ENCODE measurements at regions not wholly inside any gene's neighbourhood (a gene's known extent, or its start where the extent isn't known, plus 50 kb on each side); places are given as distances from the start of the nearest gene placed in this dataset.

DNA sequence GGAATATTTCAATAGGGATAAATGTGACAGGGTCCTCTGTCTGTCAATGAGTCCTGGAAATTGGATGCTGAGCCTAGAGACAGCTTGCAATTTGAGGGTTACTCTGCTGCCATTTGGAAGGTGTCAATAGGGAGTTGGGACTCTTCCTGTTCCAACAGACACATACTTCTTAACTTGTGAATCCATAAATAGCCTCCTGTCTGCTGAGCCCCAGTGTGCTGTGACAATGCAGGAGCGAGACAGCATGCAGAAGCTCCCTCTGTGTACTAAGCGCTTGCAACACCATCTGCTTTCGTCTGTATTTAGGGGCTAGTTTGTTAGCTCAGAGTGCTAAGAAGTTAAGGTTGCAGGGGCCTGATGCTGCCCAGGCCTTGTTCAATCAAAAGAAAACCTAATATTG, 58.5 kb upstream of the GPR12 start:
- no peak for DNase-seq (ENCODE audit: low read depth)
- no peaks in the 10 kb centered on the region for H3K36me3 ChIP-seq (ENCODE audit: control insufficient read depth, insufficient read depth, low read length)
- TF ChIP-seq, protein P1, sequence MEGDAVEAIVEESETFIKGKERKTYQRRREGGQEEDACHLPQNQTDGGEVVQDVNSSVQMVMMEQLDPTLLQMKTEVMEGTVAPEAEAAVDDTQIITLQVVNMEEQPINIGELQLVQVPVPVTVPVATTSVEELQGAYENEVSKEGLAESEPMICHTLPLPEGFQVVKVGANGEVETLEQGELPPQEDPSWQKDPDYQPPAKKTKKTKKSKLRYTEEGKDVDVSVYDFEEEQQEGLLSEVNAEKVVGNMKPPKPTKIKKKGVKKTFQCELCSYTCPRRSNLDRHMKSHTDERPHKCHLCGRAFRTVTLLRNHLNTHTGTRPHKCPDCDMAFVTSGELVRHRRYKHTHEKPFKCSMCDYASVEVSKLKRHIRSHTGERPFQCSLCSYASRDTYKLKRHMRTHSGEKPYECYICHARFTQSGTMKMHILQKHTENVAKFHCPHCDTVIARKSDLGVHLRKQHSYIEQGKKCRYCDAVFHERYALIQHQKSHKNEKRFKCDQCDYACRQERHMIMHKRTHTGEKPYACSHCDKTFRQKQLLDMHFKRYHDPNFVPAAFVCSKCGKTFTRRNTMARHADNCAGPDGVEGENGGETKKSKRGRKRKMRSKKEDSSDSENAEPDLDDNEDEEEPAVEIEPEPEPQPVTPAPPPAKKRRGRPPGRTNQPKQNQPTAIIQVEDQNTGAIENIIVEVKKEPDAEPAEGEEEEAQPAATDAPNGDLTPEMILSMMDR (IDR thresholded peaks at IDR 0.05; ENCODE audit: insufficient read depth, low read length, poor library complexity, severe bottlenecking), result no peak
- H3K27me3 ChIP-seq (ENCODE audit: control insufficient read depth, insufficient read depth, low read length), result peaks cover 2% of the 10 kb centered on the region
- no peak overlapping the region for H3K4me3 ChIP-seq (ENCODE audit: low read depth, low read length)

DNA sequence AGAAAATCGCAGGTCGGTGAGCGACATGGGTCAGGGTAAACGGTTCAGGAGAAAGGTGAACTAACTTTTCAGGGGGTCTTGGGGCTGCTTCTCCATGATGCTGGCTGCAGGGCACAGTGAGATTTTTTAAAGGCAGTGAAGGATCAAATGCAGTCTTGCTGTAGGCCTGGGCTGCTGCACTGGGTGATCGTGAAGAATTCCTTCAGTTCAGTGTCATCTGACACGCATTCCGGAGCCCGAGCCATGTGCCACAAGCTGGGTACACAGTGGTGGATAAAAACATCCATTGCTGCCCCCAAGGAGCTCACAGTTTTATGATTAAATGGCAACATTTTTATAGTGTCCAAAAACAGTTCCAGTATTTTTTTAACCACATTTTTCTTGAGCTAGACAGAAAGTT, 56.3 kb upstream of the GPR12 start:
- H3K36me3 ChIP-seq (ENCODE audit: control insufficient read depth, insufficient read depth, low read length), result no peaks in the 10 kb centered on the region
- peaks cover 2% of the 10 kb centered on the region for H3K27me3 ChIP-seq (ENCODE audit: control insufficient read depth, insufficient read depth, low read length)
- TF ChIP-seq, protein P1 (IDR thresholded peaks at IDR 0.05; ENCODE audit: insufficient read depth, low read length, poor library complexity, severe bottlenecking), result no peak
- DNase-seq (ENCODE audit: low read depth), result no peak
- H3K4me3 ChIP-seq (ENCODE audit: low read depth, low read length), result no peak overlapping the region

DNA sequence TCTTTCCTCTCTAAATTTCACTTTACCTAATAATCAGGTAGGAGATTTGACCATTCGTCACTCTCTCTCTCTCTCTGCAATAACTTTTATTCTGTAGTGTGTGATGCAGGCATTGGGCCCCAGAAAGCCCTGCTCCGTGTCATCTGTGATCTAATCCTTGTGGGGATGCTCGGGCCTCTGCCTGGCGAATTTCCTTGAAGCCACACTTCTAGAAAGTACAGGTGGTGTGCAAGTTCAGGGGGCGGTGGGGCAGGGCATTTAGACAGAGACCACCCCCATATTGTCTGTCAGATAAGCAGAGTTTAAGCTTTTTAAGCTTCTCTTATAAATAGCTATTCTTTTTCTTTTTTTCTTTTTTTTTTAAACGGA, 53.4 kb upstream of the GPR12 start:
- TF ChIP-seq, protein P1 (IDR thresholded peaks at IDR 0.05; ENCODE audit: insufficient read depth, low read length, poor library complexity, severe bottlenecking), result no peak
- no peak overlapping the region for H3K4me3 ChIP-seq (ENCODE audit: low read depth, low read length)
- DNase-seq (ENCODE audit: low read depth), result no peak
- H3K27me3 ChIP-seq (ENCODE audit: control insufficient read depth, insufficient read depth, low read length), result peaks cover 7% of the 10 kb centered on the region
- no peaks in the 10 kb centered on the region for H3K36me3 ChIP-seq (ENCODE audit: control insufficient read depth, insufficient read depth, low read length)

DNA sequence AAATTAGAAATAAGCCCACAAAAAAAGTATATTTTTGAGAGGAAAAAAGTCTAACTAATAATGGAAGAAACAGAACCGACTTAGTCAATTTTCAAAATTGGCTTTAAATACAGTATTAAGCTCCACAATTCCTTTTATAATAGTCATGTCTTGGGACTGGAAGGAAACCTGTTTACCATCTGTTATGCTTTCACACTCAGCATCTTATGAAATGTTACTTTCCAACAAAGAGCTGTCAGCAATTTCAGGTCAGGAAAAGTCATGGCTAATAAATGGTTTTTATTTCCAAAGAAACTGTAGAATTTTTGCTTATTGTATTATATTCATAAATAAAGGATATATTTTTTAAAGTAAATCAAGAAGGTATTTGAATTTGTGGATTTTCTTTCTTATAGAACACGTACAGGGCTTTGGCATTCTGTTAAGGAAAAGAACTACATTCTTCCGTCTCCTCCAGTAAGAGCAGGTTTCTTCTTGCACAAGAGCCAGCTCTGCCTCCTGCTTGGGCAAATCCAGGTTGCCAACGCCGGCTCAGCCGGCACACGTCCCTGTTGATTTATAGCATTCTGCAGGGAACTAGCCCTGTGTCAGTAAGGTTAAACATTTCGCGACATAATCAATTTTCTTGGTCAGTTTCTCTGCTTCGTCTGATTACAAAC, 52.9 kb upstream of the GPR12 start:
- no peak overlapping the region for H3K4me3 ChIP-seq (ENCODE audit: low read depth, low read length)
- TF ChIP-seq, protein P1 (IDR thresholded peaks at IDR 0.05; ENCODE audit: insufficient read depth, low read length, poor library complexity, severe bottlenecking), result no peak
- no peak for DNase-seq (ENCODE audit: low read depth)
- H3K27me3 ChIP-seq (ENCODE audit: control insufficient read depth, insufficient read depth, low read length), result peaks cover 7% of the 10 kb centered on the region
- no peaks in the 10 kb centered on the region for H3K36me3 ChIP-seq (ENCODE audit: control insufficient read depth, insufficient read depth, low read length)

DNA sequence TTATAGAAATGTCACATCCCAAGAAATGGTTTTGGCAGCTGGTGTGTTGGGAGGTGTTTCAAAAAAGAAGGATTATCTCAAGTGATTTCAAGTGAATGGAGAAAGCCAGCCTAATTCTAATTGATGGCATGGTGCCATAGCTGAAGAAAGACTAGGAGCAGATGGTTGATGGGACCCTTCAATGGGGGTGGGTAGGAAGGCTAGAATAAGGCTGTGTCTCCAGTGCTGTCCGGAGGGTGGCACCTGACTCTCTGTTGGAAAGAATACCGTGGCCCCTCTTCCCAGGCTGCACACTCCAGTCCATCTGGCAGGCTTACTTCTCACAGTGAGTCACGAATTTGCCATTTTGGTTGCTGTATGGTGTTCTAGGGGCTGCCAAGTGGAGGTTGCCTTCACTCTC, 51.0 kb upstream of the GPR12 start:
- Histone ChIP-seq H3K36me3 (ENCODE audit: control insufficient read depth, insufficient read depth, low read length) (no peaks in the 10 kb centered on the region), H3K27me3 (ENCODE audit: control insufficient read depth, insufficient read depth, low read length) (peaks cover 7% of the 10 kb centered on the region), H3K4me3 (ENCODE audit: low read depth, low read length) (no peak overlapping the region)
- TF ChIP-seq, protein P1 (IDR thresholded peaks at IDR 0.05; ENCODE audit: insufficient read depth, low read length, poor library complexity, severe bottlenecking), result no peak
- DNase-seq (ENCODE audit: low read depth), result no peak
